Prostate gland (tissue), 1 donor: ENCODE measurements at regions not wholly inside any gene's neighbourhood (a gene's known extent, or its start where the extent isn't known, plus 50 kb on each side); places are given as distances from the start of the nearest gene placed in this dataset.

Experiments used
- POLR2A ChIP-seq: fragments of 450-650 bp; IDR thresholded peaks from one replicate; pipeline ENCODE4 v1.6.1; 2016; ENCODE audit warnings: antibody characterized with exemption, mild to moderate bottlenecking
- POLR2AphosphoS5 ChIP-seq: sonication (generic); formaldehyde crosslinking; IDR thresholded peaks from one replicate; pipeline ENCODE4 v1.6.1; 2017; ENCODE audit warnings: antibody characterized with exemption

DNA sequence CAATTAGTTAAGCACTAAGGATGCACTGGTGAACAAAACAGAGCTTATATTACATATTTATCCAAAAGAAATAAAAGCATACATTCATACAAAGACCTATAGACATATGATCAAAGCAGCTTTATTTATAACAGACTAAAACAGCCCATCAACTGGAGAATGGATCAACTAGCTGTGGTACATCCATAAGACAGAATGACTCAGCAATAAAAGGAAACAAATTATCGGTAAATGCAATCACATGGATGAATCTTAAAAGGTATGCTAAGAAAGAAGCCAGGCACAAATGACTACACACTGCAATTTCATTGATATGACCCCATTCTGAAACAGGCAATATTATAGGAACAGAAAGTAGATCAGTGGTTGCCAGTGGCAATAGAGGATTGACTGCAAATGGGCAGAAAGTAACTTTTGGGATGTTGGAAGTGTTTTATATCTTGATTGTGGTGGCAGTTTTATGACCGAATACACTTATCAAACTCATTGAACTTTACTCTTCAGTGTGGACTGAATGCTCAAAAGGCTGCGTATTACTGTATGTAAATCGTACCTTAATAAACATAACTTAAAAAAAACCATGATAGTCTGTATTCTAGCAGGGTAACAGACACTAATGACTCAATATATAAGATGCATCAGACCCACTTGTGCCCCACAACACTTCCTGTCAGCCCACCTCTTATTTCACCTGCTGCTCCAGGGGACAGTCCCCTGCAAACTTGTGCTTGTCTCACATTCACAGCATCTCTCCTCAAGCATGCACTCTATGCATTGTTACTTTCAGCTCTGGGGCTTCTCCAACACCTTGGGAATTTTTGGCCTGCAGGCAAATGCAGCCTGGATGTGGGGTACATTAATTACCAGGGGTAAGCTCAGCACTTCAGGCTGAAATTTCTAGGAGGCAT is 59.1 kb downstream of the MID1IP1 start:
- TF ChIP-seq POLR2A (no peak), POLR2AphosphoS5 (no peak)
